GM19025 (cell line): ENCODE measurements at regions not wholly inside any gene's neighbourhood (a gene's known extent, or its start where the extent isn't known, plus 50 kb on each side); places are given as distances from the start of the nearest gene placed in this dataset.

Source experiments
- ATAC-seq: cut with Tn5 transposase; IDR thresholded peaks from one replicate; pipeline ENCODE4 v1.9.1; 2021; ENCODE audit warnings: mild to moderate bottlenecking, low read depth, moderate library complexity; ENCODE audit not compliant: unreplicated experiment

DNA sequence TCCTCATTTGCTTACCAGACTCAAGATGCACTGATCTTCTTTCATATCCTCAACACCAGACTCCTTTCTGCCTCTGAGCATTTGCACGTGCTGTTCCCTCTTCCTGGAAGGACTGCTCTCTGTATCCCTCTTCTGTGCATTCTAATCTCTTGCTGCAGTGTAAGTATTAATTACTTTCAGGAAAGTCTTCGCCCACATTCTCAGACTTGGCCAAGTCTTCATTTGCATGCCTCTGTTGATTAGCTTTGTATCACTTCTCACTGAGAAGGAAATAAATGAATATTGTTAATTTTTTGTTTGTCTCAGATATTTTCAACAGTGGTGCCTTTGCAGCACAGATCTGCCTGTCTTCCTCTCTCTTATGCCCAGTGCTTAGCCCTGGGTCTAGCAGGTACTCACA lies 50.3 kb upstream of the RAB3GAP2 start:
- ATAC-seq, result no peak
